GM12865 (cell line): ENCODE measurements at regions not wholly inside any gene's neighbourhood (a gene's known extent, or its start where the extent isn't known, plus 50 kb on each side); places are given as distances from the start of the nearest gene placed in this dataset.

ENCODE experiments used
- DNase-seq: peaks from one replicate; pipeline ENCODE4 v3.0.0; 2010; ENCODE audit warnings: low read depth
- H3K4me3 ChIP-seq: 2 replicates; pipeline ENCODE4 v1.5.1; 2011; ENCODE audit warnings: mild to moderate bottlenecking, low read depth, low read length, control low read depth
- TF ChIP-seq, protein P1 (sequence below): IDR thresholded peaks from 2 replicates; pipeline ENCODE4 v1.5.1; 2011; ENCODE audit warnings: low read length, control low read depth, low read depth, inconsistent platforms; ENCODE audit not compliant: insufficient read depth; ENCODE audit errors: missing control alignments

DNA sequence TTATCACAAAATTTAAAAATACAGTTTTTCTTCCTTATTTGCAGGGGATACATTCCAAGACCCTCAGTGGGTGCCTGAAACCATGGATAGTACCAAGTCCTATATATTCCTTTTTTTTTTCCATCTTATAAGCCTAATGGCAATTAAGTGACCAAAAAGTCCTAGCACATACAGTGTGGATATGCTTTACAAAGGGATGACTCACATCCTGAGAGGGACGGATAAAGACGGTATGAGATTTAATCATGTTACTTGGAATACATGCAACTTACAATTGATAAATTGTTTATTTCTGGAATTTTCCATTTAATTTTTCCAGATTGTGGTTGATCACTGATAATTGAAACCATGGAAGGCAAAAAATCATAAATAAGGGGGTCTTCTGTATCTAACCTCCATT is 181.2 kb upstream of the BRINP3 start:
- TF ChIP-seq, protein P1, sequence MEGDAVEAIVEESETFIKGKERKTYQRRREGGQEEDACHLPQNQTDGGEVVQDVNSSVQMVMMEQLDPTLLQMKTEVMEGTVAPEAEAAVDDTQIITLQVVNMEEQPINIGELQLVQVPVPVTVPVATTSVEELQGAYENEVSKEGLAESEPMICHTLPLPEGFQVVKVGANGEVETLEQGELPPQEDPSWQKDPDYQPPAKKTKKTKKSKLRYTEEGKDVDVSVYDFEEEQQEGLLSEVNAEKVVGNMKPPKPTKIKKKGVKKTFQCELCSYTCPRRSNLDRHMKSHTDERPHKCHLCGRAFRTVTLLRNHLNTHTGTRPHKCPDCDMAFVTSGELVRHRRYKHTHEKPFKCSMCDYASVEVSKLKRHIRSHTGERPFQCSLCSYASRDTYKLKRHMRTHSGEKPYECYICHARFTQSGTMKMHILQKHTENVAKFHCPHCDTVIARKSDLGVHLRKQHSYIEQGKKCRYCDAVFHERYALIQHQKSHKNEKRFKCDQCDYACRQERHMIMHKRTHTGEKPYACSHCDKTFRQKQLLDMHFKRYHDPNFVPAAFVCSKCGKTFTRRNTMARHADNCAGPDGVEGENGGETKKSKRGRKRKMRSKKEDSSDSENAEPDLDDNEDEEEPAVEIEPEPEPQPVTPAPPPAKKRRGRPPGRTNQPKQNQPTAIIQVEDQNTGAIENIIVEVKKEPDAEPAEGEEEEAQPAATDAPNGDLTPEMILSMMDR, result no peak

DNA sequence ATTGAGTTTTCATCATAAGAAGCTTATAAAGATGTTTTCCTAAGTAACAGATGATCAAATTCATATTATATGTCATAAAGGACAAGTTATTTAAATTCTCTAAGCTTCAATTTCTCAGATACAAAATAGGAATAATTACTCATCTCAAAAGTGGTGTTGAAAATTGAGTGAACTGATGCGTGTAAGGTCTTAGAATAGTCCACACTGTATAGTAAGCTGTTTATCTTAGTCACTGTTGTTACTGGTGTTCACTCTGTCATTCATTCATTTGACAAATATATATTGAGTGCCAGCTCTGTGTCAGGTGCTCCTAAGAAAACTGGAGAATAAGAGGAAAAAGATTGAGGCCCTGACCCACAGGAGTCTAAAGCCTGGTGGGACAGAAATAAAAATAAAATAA is 186.3 kb upstream of the BRINP3 start:
- no peak for DNase-seq
- TF ChIP-seq, protein P1, result no peak
- no peak overlapping the region for H3K4me3 ChIP-seq

More for the DNA sequence above, 181.2 kb upstream of the BRINP3 start:
- no peak overlapping the region for H3K4me3 ChIP-seq
- no peak for DNase-seq

DNA sequence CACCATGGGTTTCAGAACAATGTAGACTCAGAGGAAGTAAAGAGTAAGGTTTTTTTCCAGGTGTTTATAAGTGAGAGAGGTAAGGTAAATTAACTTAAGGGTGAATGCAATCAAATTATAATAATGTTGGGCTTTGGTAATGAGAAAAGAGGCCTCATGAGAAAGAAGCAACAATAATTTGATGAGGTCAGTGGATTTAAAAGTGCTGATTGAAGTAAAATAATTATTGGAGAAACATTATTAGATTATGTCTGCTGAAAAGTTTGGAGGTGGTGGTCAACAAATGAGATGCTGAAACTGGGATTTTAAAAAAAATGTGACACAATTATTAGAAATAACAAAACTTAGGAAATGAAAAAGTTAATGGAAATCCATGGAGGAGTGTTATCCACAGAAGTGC is 187.4 kb upstream of the BRINP3 start:
- TF ChIP-seq, protein P1, result no peak
- no peak overlapping the region for H3K4me3 ChIP-seq
- DNase-seq, result no peak

DNA sequence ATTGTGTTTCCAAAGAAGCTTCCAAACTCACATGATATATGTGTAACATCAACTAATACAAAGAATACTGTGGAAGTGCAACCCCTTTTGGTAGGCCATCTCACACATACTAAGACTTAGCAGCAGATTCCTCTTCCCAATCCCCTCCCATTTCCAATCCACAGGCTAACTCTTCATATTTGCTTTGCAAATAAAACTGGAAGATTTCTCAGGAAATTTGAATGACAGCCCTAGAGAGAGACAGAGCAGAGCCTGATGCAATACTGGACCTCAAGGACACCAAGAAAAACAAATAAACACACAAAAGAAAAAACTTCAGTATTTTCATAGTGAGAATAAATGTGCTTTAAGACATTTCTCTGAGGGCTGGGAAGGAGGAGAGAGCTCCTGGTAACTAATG is 190.2 kb upstream of the BRINP3 start:
- no peak overlapping the region for H3K4me3 ChIP-seq
- DNase-seq, result no peak
- TF ChIP-seq, protein P1, result no peak

DNA sequence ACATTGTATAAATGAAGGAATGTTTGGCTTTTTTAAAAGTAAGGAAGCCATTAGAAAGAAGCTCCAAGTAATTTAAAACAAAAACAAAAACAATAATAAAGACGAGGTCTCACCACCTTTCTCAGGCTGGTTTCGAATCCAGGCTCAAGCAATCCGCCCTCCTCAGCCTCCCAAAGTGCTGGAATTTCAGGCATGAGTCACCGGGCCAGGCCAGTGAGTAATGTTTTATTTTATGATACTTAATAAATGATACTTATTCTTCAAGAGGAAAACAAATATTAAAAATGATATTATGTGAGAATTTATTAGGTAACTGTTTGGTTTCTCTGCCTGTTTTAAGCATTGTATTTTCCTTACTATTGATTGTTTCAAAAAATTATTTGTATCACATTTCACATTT is 201.4 kb upstream of the BRINP3 start:
- no peak overlapping the region for H3K4me3 ChIP-seq
- TF ChIP-seq, protein P1, result no peak
- DNase-seq, result no peak

DNA sequence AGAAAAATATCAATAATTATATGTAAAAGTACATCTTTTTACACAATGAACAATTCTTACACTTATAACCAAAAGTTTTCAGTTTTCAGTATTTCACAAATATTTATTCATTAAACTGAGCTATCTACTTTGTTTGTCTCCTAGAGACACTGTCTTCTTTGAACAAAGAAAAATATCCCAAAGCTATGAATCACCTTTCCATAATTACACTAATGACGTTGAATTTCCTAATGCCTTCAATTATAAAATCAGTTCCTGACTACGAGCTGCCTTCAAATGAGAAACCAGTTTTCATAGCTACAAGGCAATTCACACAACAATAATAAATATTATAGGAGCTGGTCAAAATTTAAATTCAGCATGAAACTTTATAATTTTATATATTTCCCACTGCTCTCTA is 201.8 kb upstream of the BRINP3 start:
- TF ChIP-seq, protein P1, result no peak
- no peak overlapping the region for H3K4me3 ChIP-seq
- no peak for DNase-seq

DNA sequence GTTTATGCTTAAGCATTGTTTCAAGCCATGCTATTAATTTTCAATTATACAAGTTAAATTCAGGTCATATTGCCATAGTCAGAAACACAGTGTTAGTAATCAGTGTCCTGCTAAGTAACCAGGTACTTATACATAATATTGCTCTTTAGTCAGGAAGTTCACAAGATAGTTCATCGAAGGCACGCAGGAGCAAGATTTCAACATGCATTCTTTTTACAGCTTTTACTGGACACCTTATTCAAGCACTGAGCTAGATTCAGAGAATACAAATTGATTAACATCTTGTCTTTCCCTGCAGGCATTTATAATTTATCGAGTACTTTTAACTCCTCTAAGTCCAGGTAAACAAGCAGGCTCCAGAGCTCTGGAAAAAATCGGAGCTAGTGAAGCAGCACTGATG is 202.3 kb upstream of the BRINP3 start:
- TF ChIP-seq, protein P1, result no peak
- H3K4me3 ChIP-seq, result no peak overlapping the region
- no peak for DNase-seq
